ENCODE measurements at regions not wholly inside any gene's neighbourhood (a gene's known extent, or its start where the extent isn't known, plus 50 kb on each side); places are given as distances from the start of the nearest gene placed in this dataset.

DNA sequence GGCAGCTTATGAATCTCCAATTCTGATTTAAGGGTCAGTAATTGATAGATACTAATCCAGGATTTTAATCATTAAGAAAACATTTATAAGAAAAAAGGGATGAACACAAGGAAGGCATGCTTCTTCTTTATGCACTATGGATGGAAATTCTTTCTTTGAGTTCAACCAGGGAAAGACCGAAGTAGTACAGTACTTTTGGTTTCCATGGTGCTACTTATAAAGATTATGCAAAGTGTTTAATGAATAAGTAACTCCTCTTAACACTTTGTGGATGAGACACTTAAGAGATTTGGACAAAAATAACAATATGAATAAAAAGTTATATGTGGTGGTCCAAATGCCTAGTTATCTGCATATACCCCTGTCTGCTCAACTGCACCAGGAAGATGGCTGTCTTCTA lies 666.5 kb upstream of the FANCL start:
- H3K79me2 ChIP-seq (ENCODE audit: insufficient read depth, low read length): no peaks in the 10 kb centered on the region
- no peaks in the 10 kb centered on the region for H3K27me3 ChIP-seq (ENCODE audit: insufficient read depth, low read length)

DNA sequence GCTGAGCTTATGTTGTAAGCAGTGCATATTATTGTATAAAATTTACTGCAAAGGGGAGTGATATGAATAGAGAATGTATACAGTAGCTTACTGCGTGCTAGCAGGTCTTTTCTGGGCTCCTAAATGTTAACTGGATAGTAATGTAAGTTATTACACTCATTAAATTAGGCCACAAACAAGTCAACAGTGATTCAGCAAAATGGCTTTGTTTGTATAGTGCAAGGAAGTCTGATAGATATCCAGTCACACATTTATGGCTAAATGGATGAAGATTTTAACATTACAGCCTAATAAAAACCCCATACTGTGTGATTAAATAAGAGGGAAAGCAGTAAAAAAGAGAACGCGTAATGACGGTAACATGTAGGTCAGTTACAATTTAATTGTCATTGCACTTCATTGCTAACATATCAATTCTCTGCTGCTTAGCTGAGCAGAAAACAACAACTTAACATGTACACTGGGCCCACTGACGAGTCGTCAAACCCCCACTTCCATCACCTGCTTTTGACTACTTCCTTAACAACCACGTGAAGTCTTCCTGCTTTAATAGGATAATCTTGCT lies 665.0 kb upstream of the FANCL start:
- Histone ChIP-seq H3K27ac (ENCODE audit: low read depth, low read length, poor library complexity, severe bottlenecking) (no peak overlapping the region), H3F3A (ENCODE audit: insufficient read depth, low read length) (no peaks in the 10 kb centered on the region), H3K27me3 (ENCODE audit: insufficient read depth, low read length) (no peaks in the 10 kb centered on the region), H3K4me3 (ENCODE audit: low read depth, low read length, poor library complexity, severe bottlenecking) (no peak overlapping the region), H3K9me2 (ENCODE audit: low read depth, low read length) (no peaks in the 10 kb centered on the region), H3K4me2 (ENCODE audit: low read length) (no peak overlapping the region), H2AFZ (ENCODE audit: low read length) (no peak overlapping the region), H3K79me2 (ENCODE audit: insufficient read depth, low read length) (no peaks in the 10 kb centered on the region), H4K20me1 (ENCODE audit: insufficient read depth, low read length) (no peaks in the 10 kb centered on the region), H3K36me3 (ENCODE audit: insufficient read depth, low read length) (no peaks in the 10 kb centered on the region), H3K4me1 (ENCODE audit: insufficient read depth, low read length, severe bottlenecking) (no peaks in the 10 kb centered on the region), H3K9ac (ENCODE audit: low read length) (no peak overlapping the region), H3K9me3 (ENCODE audit: low read length) (no peaks in the 10 kb centered on the region)
- TF ChIP-seq CTCF (IDR thresholded peaks at IDR 0.05; ENCODE audit: low read length): no peak
- no peak for TF ChIP-seq EZH2 (IDR thresholded peaks at IDR 0.05; ENCODE audit: borderline replicate concordance, low read length)

More for the DNA sequence above, 666.5 kb upstream of the FANCL start:
- TF ChIP-seq EZH2 (IDR thresholded peaks at IDR 0.05; ENCODE audit: borderline replicate concordance, low read length) (no peak), CTCF (IDR thresholded peaks at IDR 0.05; ENCODE audit: low read length) (no peak)
- Histone ChIP-seq H3K9me3 (ENCODE audit: low read length) (no peaks in the 10 kb centered on the region), H3K36me3 (ENCODE audit: insufficient read depth, low read length) (no peaks in the 10 kb centered on the region), H4K20me1 (ENCODE audit: insufficient read depth, low read length) (no peaks in the 10 kb centered on the region), H2AFZ (ENCODE audit: low read length) (no peak overlapping the region), H3K4me3 (ENCODE audit: low read depth, low read length, poor library complexity, severe bottlenecking) (no peak overlapping the region), H3K9me2 (ENCODE audit: low read depth, low read length) (no peaks in the 10 kb centered on the region), H3K9ac (ENCODE audit: low read length) (no peak overlapping the region), H3K27ac (ENCODE audit: low read depth, low read length, poor library complexity, severe bottlenecking) (no peak overlapping the region), H3K4me1 (ENCODE audit: insufficient read depth, low read length, severe bottlenecking) (no peaks in the 10 kb centered on the region), H3F3A (ENCODE audit: insufficient read depth, low read length) (no peaks in the 10 kb centered on the region), H3K4me2 (ENCODE audit: low read length) (no peak overlapping the region)

GRCh38 chr2:58904095-58904494 lies 663.0 kb upstream of the FANCL start:
- no peak overlapping the region for H2AFZ ChIP-seq (ENCODE audit: low read length)
- no peak for TF ChIP-seq EZH2 (IDR thresholded peaks at IDR 0.05; ENCODE audit: borderline replicate concordance, low read length)
- TF ChIP-seq CTCF (IDR thresholded peaks at IDR 0.05; ENCODE audit: low read length): no peak
- H3K27ac ChIP-seq (ENCODE audit: low read depth, low read length, poor library complexity, severe bottlenecking): no peak overlapping the region
- no peaks in the 10 kb centered on the region for H4K20me1 ChIP-seq (ENCODE audit: insufficient read depth, low read length)
- no peaks in the 10 kb centered on the region for H3K4me1 ChIP-seq (ENCODE audit: insufficient read depth, low read length, severe bottlenecking)
- no peaks in the 10 kb centered on the region for H3K27me3 ChIP-seq (ENCODE audit: insufficient read depth, low read length)
- no peak overlapping the region for H3K4me2 ChIP-seq (ENCODE audit: low read length)
- no peaks in the 10 kb centered on the region for H3K9me2 ChIP-seq (ENCODE audit: low read depth, low read length)
- no peaks in the 10 kb centered on the region for H3K79me2 ChIP-seq (ENCODE audit: insufficient read depth, low read length)
- no peaks in the 10 kb centered on the region for H3K36me3 ChIP-seq (ENCODE audit: insufficient read depth, low read length)
- H3F3A ChIP-seq (ENCODE audit: insufficient read depth, low read length): no peaks in the 10 kb centered on the region
- H3K4me3 ChIP-seq (ENCODE audit: low read depth, low read length, poor library complexity, severe bottlenecking): no peak overlapping the region
- H3K9me3 ChIP-seq (ENCODE audit: low read length): no peaks in the 10 kb centered on the region
- H3K9ac ChIP-seq (ENCODE audit: low read length): no peak overlapping the region

All from OCI-LY1 (cell line).